ENCODE measurements at regions not wholly inside any gene's neighbourhood (a gene's known extent, or its start where the extent isn't known, plus 50 kb on each side); places are given as distances from the start of the nearest gene placed in this dataset.
"Not testable (repeated sequence)": the region's sequence is repeated elsewhere in the genome, so short reads cannot be mapped to it uniquely, and the experiment has no call there.

- H3K4me3 ChIP-seq (ENCODE audit: low read depth, low read length) = no peak overlapping the region
- DNase-seq (ENCODE audit: low read depth) = no peak
- TF ChIP-seq CTCF (IDR thresholded peaks at IDR 0.05; ENCODE audit: control insufficient read depth, extremely low read depth, insufficient read depth) = 0 out of 2 replicates have a peak, but pooled peaks have one; percentile 5
These were observed 326.9 kb downstream of the NAF1 start for GRCh38 chr4:162839814-162840213.

GRCh38 chr4:162838671-162839070, 328.0 kb downstream of the NAF1 start:
- TF ChIP-seq CTCF (IDR thresholded peaks at IDR 0.05; ENCODE audit: control insufficient read depth, extremely low read depth, insufficient read depth) = no peak
- no peak for DNase-seq (ENCODE audit: low read depth)
- no peak overlapping the region for H3K4me3 ChIP-seq (ENCODE audit: low read depth, low read length)

GRCh38 chr4:162837679-162838078, 329.0 kb downstream of the NAF1 start:
- no peak overlapping the region for H3K4me3 ChIP-seq (ENCODE audit: low read depth, low read length)
- no peak for TF ChIP-seq CTCF (IDR thresholded peaks at IDR 0.05; ENCODE audit: control insufficient read depth, extremely low read depth, insufficient read depth)
- DNase-seq (ENCODE audit: low read depth) = no peak

- TF ChIP-seq CTCF (IDR thresholded peaks at IDR 0.05; ENCODE audit: control insufficient read depth, extremely low read depth, insufficient read depth) = no peak
- no peak overlapping the region for H3K4me3 ChIP-seq (ENCODE audit: low read depth, low read length)
- no peak for DNase-seq (ENCODE audit: low read depth)
These were observed 329.4 kb downstream of the NAF1 start for GRCh38 chr4:162837241-162837640.

DNA sequence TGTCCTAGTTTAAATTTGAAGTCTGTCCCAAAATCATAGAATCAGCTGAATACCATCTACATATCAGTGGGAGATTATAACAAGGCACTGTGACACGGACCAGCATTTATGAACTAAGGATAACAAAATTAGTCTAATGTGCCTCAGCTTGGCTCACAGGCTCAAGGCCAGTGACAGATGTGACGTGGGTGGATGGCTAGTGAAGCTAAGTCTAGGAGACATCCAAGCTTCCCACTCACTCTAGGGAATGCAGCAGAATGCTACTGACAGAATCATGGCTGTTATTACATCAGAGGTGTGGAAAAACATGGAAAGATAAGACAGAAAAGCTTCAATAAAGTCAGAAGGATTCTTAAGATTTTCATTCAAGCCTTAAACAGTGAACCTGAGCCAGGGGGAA, 329.9 kb downstream of the NAF1 start:
- no peak overlapping the region for H3K4me3 ChIP-seq (ENCODE audit: low read depth, low read length)
- DNase-seq (ENCODE audit: low read depth) = no peak
- TF ChIP-seq CTCF (IDR thresholded peaks at IDR 0.05; ENCODE audit: control insufficient read depth, extremely low read depth, insufficient read depth) = no peak

- not testable (repeated sequence) for DNase-seq (ENCODE audit: low read depth); H3K4me3 ChIP-seq (ENCODE audit: low read depth, low read length)
These were observed 330.4 kb downstream of the NAF1 start for GRCh38 chr4:162836258-162836657.

DNA sequence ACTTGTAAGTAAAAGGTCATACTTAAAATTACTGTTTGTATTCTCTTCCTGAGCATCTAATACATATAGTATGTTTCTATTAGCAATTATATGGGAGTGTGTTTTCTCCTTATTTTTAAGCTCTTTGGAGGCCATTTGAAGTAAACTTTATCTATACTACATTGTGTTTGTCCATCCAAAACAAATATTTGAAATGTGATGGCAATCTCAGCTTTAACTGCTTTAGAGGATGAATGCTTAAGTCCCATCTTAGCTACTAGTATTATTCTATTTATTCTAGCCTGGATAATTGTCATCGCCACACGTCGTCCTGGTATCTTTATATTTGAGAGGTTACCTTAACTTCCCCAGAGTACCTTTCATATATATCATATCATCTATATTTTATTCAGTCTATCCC, 335.8 kb downstream of the NAF1 start:
- peak; percentile 85 for DNase-seq (ENCODE audit: low read depth)
- no peak for TF ChIP-seq CTCF (IDR thresholded peaks at IDR 0.05; ENCODE audit: control insufficient read depth, extremely low read depth, insufficient read depth)
- H3K4me3 ChIP-seq (ENCODE audit: low read depth, low read length) = no peak overlapping the region

GRCh38 chr4:162817374-162817773, 349.3 kb downstream of the NAF1 start:
- DNase-seq (ENCODE audit: low read depth); H3K4me3 ChIP-seq (ENCODE audit: low read depth, low read length): not testable (repeated sequence)
